ENCODE measurements at regions not wholly inside any gene's neighbourhood (a gene's known extent, or its start where the extent isn't known, plus 50 kb on each side); places are given as distances from the start of the nearest gene placed in this dataset.

DNA sequence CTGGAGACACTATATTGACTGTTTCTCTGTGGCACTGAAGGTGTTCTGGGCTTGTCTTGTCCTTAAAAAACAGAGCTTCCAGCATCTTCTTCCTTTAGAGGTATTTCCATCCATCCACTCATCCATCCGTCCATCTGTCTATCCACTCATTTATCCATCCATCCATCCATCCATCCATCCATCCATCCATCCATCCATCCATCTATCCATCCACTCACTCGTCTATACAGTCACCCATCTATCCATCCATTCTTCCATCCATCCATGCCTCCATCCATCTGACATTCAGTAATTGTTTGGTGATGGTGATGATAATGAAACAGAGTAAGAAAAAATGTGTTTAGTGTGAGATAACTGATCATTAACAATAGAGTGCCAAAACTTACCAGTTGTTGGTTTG lies 334.8 kb downstream of the NSG2 start:
- DNase-seq: no peak

- no peak for DNase-seq
Observed at GRCh38 chr5:174381241-174381640, 335.7 kb downstream of the NSG2 start.

DNA sequence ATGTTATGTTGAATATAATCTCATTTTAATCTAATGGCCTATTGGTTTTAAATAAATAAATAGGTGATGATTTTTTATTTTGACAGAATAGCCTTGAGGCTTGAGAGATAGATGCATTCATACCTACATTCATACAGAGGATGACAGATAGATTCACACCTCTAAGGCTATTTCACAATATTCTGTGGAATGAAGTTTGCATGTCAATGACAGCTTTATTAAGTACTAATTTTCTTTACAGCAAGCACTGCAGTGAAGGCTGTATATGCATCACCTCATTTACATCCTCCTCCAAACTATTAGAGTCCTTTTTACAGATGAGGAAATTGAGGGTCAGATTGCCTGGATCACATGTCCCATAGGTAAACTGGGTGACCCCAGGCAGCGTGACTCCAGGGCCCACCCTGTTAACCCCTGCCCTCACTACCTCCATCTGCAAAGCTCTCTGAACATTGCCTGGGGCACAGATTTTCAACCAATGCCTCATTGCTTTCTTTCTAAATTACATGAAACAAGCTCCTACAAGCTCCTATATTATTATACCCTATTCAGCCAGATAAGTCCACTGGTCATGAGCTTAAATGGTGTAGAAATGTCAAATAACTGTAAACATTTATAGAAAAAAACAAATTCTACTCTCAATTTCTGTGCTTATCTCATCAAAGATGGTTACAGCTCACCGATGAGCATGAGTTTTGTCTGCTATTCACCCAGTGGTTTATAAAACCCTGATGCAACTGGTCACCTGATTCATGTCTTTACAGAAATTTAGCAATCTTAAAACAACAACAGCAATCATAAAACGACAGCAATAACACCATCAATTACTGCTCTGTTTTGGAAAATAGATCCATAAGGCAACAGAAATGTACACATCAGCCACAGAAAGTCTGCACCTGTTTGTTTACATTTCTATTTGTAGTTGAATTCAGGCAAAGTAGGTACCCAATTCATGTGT lies 338.0 kb downstream of the NSG2 start:
- no peak for DNase-seq

GRCh38 chr5:174384509-174384947 lies 339.0 kb downstream of the NSG2 start:
- no peak for DNase-seq

DNA sequence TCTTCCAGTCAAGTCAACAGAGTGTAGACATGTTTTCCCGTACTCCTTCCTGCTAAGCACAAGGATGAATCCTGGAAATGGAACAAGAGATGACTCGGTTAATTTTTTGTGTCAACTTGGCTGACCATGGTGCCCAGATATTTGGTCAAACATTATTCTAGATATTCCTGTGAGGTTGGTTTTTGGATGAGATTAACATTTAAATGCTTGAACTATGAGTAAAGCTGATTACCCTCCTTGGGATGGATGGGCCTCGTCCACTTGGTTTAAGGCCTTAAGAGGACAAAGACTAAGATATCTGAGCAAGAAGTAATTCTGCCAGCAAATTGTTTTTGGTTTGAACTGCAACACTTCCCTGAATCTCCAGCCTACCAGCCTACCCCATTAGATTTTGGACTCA lies 338.1 kb upstream of the MSX2 start:
- DNase-seq: no peak

GRCh38 chr5:174386846-174387245 lies 337.5 kb upstream of the MSX2 start:
- DNase-seq: no peak

GRCh38 chr5:174387448-174387847 lies 336.9 kb upstream of the MSX2 start:
- no peak for DNase-seq

DNA sequence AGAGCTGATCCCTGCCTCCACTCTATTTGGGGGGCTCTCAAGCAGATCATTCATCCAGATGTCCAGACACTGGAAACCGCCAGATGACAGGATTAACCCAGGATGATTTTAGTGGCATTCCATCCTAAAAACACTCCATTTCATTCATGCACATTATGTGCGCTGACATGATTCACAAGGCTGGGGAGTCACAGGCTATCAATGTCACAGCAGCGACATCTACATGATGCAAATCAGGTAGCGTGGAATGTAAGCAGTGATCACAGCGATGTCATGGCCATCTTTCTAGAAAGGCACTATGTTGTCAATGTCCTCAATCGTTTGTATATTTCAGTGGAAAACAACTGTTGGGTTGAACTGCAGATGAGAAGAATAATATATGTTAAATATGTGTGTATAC lies 331.5 kb upstream of the MSX2 start:
- DNase-seq: no peak

GRCh38 chr5:174396541-174396940 lies 327.8 kb upstream of the MSX2 start:
- DNase-seq: no peak

DNA sequence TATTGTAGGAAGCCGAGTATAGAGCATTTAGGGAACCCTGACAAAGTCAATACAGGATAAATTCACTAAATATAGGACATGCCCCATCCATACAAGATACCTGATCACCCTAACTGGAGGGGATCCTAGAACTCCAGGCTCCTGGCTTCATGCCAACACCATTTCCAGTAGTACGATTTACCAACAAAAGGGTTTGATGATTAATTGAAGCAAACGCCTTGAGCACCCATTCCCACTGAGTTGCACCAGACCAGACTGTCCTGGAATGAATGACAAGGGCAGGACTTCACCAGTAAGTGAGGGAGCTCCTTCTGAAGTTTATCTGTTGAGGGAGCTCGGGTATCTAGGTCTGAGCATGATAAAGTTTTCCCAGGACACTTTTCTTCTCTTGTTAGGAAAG lies 327.2 kb upstream of the MSX2 start:
- DNase-seq: no peak

GRCh38 chr5:174398171-174398570 lies 326.2 kb upstream of the MSX2 start:
- no peak for DNase-seq

- DNase-seq: no peak
Observed at GRCh38 chr5:174399411-174399810, 325.0 kb upstream of the MSX2 start.

GRCh38 chr5:174400461-174400860 lies 323.9 kb upstream of the MSX2 start:
- no peak for DNase-seq

GRCh38 chr5:174401793-174402192 lies 322.6 kb upstream of the MSX2 start:
- no peak for DNase-seq

DNA sequence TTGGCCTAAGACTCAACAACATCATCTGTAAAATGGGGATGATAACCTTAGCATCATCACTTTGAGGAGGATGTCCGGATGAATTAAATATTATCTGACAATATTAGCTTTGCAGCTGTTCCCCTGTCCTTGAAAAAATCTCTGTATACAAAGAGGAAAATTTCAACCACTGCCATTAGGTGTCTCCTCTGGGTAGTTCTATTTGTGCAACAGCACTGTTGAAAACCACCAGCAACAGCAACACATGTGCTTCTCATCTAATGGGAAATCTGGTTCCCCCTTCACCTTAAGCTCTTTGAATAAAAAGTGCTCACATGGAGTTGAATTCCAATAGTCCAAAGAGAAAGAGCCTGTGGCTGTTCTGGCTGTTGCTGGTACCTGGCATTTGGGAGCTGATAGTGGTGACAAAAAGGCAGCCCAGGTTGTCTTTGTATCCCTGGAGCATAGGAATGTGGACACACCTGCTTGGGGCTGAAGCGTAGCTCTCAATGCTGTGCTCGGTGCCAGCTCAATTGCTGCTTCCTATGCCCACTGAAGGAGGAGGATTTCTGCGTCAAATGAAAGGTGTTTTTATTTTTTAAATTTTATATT lies 322.1 kb upstream of the MSX2 start:
- DNase-seq: no peak

- DNase-seq: no peak
Observed at GRCh38 chr5:174404848-174405247, 319.5 kb upstream of the MSX2 start.

DNA sequence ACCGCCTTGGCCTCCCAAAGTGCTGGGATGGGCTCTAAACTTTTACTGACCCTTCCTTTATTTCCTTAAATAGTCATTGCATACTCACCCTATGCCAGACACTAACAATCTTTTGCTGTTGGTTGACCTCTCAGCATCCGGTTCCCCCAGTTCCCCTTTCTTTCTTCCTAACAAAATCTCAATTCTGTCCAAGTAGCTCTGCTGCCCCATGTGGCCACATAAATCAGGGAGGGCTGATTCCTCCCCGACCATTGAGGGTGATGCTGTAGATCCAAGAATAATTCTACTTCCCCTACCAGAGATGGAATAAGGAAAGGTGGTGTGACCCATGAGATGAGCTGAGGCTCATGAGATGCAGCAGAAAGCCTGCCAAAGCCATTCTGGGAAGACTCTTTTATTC lies 315.3 kb upstream of the MSX2 start:
- no peak for DNase-seq

- DNase-seq: no peak
Observed at GRCh38 chr5:174409971-174410370, 314.4 kb upstream of the MSX2 start.

DNA sequence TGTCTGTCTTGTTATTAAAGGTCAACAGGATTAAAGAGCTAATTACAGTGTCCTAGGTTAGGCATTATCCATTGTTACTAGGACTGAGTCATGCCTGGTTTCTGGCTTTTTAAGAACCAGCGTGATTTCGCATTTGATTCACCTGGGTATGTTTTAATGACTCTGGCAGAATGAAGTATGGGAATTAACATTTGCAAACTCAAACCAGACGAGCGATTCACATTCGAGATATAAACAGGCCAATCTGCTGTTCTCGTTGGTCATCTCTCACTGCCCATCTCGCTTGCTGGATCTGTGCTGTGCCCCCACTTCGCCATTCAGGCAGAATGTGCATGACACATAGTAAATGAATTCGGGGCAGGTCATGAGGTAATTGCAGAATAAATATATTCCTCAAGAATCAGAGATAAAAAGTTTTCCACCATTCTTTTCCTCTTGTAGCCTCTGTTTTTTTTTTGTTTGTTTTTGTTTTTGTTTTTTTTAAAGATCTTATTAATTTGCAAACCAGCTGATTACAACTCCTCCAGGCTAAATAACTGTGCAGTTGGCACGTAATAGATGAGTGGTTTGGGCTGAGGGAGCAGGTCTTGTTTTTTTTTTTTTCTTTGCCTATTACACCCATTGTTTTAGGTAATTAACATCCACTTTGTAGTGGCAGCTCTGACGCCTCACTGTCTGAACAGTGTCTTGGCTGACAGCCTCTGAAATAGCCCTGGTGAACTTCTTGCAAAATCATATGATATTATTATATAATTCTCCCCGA lies 313.5 kb upstream of the MSX2 start:
- no peak for DNase-seq

DNA sequence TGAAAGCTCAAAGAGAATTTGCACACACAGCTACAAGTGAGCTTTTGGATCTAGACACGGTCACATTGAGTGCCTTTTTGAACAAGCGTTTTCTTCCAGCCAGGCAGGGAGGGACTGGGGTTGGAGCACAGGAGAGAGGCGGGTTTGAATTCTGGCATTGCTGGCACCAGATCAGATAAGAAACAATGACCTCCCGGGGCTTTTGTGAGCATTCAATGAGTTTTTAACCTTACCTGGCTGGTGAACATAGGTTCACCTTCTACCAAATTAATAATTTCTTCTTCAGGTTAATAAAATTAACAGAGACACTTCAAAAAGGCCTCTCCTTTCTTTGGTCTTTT lies 312.9 kb upstream of the MSX2 start:
- DNase-seq: no peak

GRCh38 chr5:174412374-174412773 lies 312.0 kb upstream of the MSX2 start:
- no peak for DNase-seq

- DNase-seq: no peak
Observed at GRCh38 chr5:174412941-174413340, 311.4 kb upstream of the MSX2 start.

- DNase-seq: no peak
Observed at GRCh38 chr5:174413567-174414314, 310.6 kb upstream of the MSX2 start.

Measured in NCI-H1436 treated with DMSO at 0.1 percent for 48 hours (cell line).